Astrocyte (in vitro differentiated cells and primary cell): ENCODE measurements at regions not wholly inside any gene's neighbourhood (a gene's known extent, or its start where the extent isn't known, plus 50 kb on each side); places are given as distances from the start of the nearest gene placed in this dataset.

Experiments used
- DNase-seq: peaks from one replicate; pipeline ENCODE4 v3.0.0-alpha.2; 2010; ENCODE audit warnings: low read depth
- FAIRE-seq: peaks from 2 replicates; lab custom pipeline; 2011; peaks lifted over from hg19 to GRCh38; lab: Jason Lieb, UNC
- H2AFZ ChIP-seq: 2 replicates; pipeline ENCODE4 v1.6.0; 2012; ENCODE audit warnings: low read depth, low read length, inconsistent platforms
- H3K27ac ChIP-seq: 2 replicates; pipeline ENCODE4 v1.5.1; 2011; ENCODE audit warnings: low read depth, low read length, inconsistent platforms
- H3K27me3 ChIP-seq: 2 replicates; pipeline ENCODE4 v1.6.0; 2011; ENCODE audit warnings: low read length, inconsistent platforms; ENCODE audit not compliant: insufficient read depth
- H3K36me3 ChIP-seq: 2 replicates; pipeline ENCODE4 v1.5.1; 2011; ENCODE audit warnings: low read length, inconsistent platforms; ENCODE audit not compliant: insufficient read depth
- H3K4me1 ChIP-seq: 2 replicates; pipeline ENCODE4 v1.5.1; 2011; ENCODE audit warnings: low read length, inconsistent platforms; ENCODE audit not compliant: insufficient read depth
- H3K4me2 ChIP-seq: 2 replicates; pipeline ENCODE4 v1.6.0; 2012; ENCODE audit warnings: low read length, inconsistent platforms
- H3K4me3 ChIP-seq: 2 replicates; pipeline ENCODE4 v1.5.1; 2011; ENCODE audit warnings: low read depth, mild to moderate bottlenecking, low read length, inconsistent platforms; ENCODE audit not compliant: insufficient read depth
- H3K79me2 ChIP-seq: 2 replicates; pipeline ENCODE4 v1.6.0; 2012; ENCODE audit warnings: mild to moderate bottlenecking, low read length, inconsistent platforms; ENCODE audit not compliant: insufficient read depth
- H3K9ac ChIP-seq: 2 replicates; pipeline ENCODE4 v1.6.0; 2012; ENCODE audit warnings: mild to moderate bottlenecking, low read length, inconsistent platforms
- H3K9me3 ChIP-seq: 2 replicates; pipeline ENCODE4 v1.5.1; 2012; ENCODE audit warnings: low read depth, mild to moderate bottlenecking, low read length, inconsistent platforms; ENCODE audit not compliant: insufficient read depth
- H4K20me1 ChIP-seq: 2 replicates; pipeline ENCODE4 v1.6.0; 2012; ENCODE audit warnings: low read length, inconsistent platforms; ENCODE audit not compliant: insufficient read depth
- H3K27ac Mint-ChIP-seq: one replicate; pipeline ENCODE4 v1.8.0; 2021; ENCODE audit warnings: mild to moderate bottlenecking, mixed read lengths; ENCODE audit not compliant: unreplicated experiment
- H3K27me3 Mint-ChIP-seq: one replicate; pipeline ENCODE4 v1.8.0; 2021; ENCODE audit warnings: low read depth, mixed read lengths; ENCODE audit not compliant: unreplicated experiment
- H3K36me3 Mint-ChIP-seq: one replicate; pipeline ENCODE4 v1.8.0; 2021; ENCODE audit warnings: low read depth, mixed read lengths; ENCODE audit not compliant: unreplicated experiment
- H3K4me1 Mint-ChIP-seq: one replicate; pipeline ENCODE4 v1.8.0; 2021; ENCODE audit warnings: low read depth, mixed read lengths; ENCODE audit not compliant: unreplicated experiment
- H3K4me3 Mint-ChIP-seq: one replicate; pipeline ENCODE4 v1.8.0; 2021; ENCODE audit warnings: mild to moderate bottlenecking, moderate library complexity, mixed read lengths; ENCODE audit not compliant: unreplicated experiment
- H3K9me3 Mint-ChIP-seq: one replicate; pipeline ENCODE4 v1.8.0; 2021; ENCODE audit warnings: mild to moderate bottlenecking, mixed read lengths; ENCODE audit not compliant: unreplicated experiment
- EZH2 ChIP-seq: IDR thresholded peaks from 2 replicates; pipeline ENCODE4 v1.6.1; 2012; ENCODE audit warnings: mild to moderate bottlenecking, low read length, inconsistent platforms; ENCODE audit not compliant: insufficient read depth
- TF ChIP-seq, protein P1 (sequence below): IDR thresholded peaks from 2 replicates; pipeline ENCODE4 v1.5.1; 2011; ENCODE audit warnings: low read depth, mild to moderate bottlenecking, inconsistent platforms, low read length, moderate library complexity; ENCODE audit not compliant: insufficient read depth

GRCh38 chr18:4961121-4961909 lies 235.7 kb downstream of the AKAIN1 start:
- Histone ChIP-seq H3K36me3 (no peaks in the 10 kb centered on the region), H3K9me3 (peaks cover 6% of the 10 kb centered on the region), H3K27ac (no peak overlapping the region), H3K9ac (no peak overlapping the region), H2AFZ (no peak overlapping the region), H3K4me1 (no peaks in the 10 kb centered on the region), H3K4me3 (no peak overlapping the region), H3K4me2 (no peak overlapping the region), H4K20me1 (no peaks in the 10 kb centered on the region), H3K79me2 (no peaks in the 10 kb centered on the region), H3K27me3 (no peaks in the 10 kb centered on the region)
- H3K9me3 Mint-ChIP-seq: no peaks in the 10 kb centered on the region
- H3K4me3 Mint-ChIP-seq: no peak overlapping the region
- no peak for FAIRE-seq
- no peak overlapping the region for H3K27ac Mint-ChIP-seq
- no peaks in the 10 kb centered on the region for H3K36me3 Mint-ChIP-seq
- no peaks in the 10 kb centered on the region for H3K27me3 Mint-ChIP-seq
- TF ChIP-seq, protein P1, sequence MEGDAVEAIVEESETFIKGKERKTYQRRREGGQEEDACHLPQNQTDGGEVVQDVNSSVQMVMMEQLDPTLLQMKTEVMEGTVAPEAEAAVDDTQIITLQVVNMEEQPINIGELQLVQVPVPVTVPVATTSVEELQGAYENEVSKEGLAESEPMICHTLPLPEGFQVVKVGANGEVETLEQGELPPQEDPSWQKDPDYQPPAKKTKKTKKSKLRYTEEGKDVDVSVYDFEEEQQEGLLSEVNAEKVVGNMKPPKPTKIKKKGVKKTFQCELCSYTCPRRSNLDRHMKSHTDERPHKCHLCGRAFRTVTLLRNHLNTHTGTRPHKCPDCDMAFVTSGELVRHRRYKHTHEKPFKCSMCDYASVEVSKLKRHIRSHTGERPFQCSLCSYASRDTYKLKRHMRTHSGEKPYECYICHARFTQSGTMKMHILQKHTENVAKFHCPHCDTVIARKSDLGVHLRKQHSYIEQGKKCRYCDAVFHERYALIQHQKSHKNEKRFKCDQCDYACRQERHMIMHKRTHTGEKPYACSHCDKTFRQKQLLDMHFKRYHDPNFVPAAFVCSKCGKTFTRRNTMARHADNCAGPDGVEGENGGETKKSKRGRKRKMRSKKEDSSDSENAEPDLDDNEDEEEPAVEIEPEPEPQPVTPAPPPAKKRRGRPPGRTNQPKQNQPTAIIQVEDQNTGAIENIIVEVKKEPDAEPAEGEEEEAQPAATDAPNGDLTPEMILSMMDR: no peak
- no peak for TF ChIP-seq EZH2
- DNase-seq: no peak
- no peaks in the 10 kb centered on the region for H3K4me1 Mint-ChIP-seq

- no peaks in the 10 kb centered on the region for H3K9me3 Mint-ChIP-seq
- TF ChIP-seq EZH2: no peak
- TF ChIP-seq, protein P1: no peak
Observed at GRCh38 chr18:4960578-4960977, 236.5 kb downstream of the AKAIN1 start.

GRCh38 chr18:4931209-4931608 lies 265.8 kb downstream of the AKAIN1 start:
- DNase-seq (no peak), FAIRE-seq (no peak)
- H3K27ac Mint-ChIP-seq: no peak overlapping the region
- no peaks in the 10 kb centered on the region for H3K27me3 Mint-ChIP-seq
- no peak overlapping the region for H2AFZ ChIP-seq
- no peak overlapping the region for H3K4me3 Mint-ChIP-seq
- H3K4me1 ChIP-seq: no peaks in the 10 kb centered on the region
- H3K9ac ChIP-seq: no peak overlapping the region
- no peaks in the 10 kb centered on the region for H3K36me3 Mint-ChIP-seq
- no peak overlapping the region for H3K27ac ChIP-seq
- peaks cover 4% of the 10 kb centered on the region for H3K9me3 Mint-ChIP-seq
- H3K4me3 ChIP-seq: no peak overlapping the region
- no peaks in the 10 kb centered on the region for H3K79me2 ChIP-seq
- H3K4me1 Mint-ChIP-seq: no peaks in the 10 kb centered on the region
- no peaks in the 10 kb centered on the region for H3K9me3 ChIP-seq
- no peak for TF ChIP-seq EZH2
- TF ChIP-seq, protein P1: no peak
- no peaks in the 10 kb centered on the region for H3K36me3 ChIP-seq
- no peaks in the 10 kb centered on the region for H3K27me3 ChIP-seq
- H4K20me1 ChIP-seq: no peaks in the 10 kb centered on the region
- H3K4me2 ChIP-seq: no peak overlapping the region

More at GRCh38 chr18:4960578-4960977, 236.5 kb downstream of the AKAIN1 start:
- H3K4me1 ChIP-seq: no peaks in the 10 kb centered on the region
- H3K9me3 ChIP-seq: peaks cover 6% of the 10 kb centered on the region
- DNase-seq (no peak), FAIRE-seq (no peak)
- H3K4me3 ChIP-seq: no peak overlapping the region
- Mint-ChIP-seq H3K27ac (no peak overlapping the region), H3K27me3 (no peaks in the 10 kb centered on the region), H3K4me1 (no peaks in the 10 kb centered on the region), H3K36me3 (no peaks in the 10 kb centered on the region), H3K4me3 (no peak overlapping the region)
- H3K79me2 ChIP-seq: no peaks in the 10 kb centered on the region
- no peaks in the 10 kb centered on the region for H3K36me3 ChIP-seq
- H3K9ac ChIP-seq: no peak overlapping the region
- H3K4me2 ChIP-seq: no peak overlapping the region
- H3K27me3 ChIP-seq: no peaks in the 10 kb centered on the region
- H2AFZ ChIP-seq: no peak overlapping the region
- H3K27ac ChIP-seq: no peak overlapping the region
- no peaks in the 10 kb centered on the region for H4K20me1 ChIP-seq
